ENCODE measurements at regions not wholly inside any gene's neighbourhood (a gene's known extent, or its start where the extent isn't known, plus 50 kb on each side); places are given as distances from the start of the nearest gene placed in this dataset.

- TF ChIP-seq CTCF (conservative IDR thresholded peaks at IDR 0.05 in 1 of 2, IDR thresholded peaks at IDR 0.05 in 1 of 2; ENCODE audit: low read depth in 1 of 2, low read length in 2 of 2) = no peak
- no peak for TF ChIP-seq EZH2 (IDR thresholded peaks at IDR 0.05; ENCODE audit: low read length, missing control alignments)
Measured at GRCh38 chr7:156209087-156209486, 396.8 kb upstream of the SHH start.
